HCT116 (cell line): ENCODE measurements at regions not wholly inside any gene's neighbourhood (a gene's known extent, or its start where the extent isn't known, plus 50 kb on each side); places are given as distances from the start of the nearest gene placed in this dataset.

Experiments used
- ATAC-seq: fragments of 200-7000 bp; cut with Tn5 transposase; 2 replicates; pipeline ENCODE4 v1.9.1; 2020; ENCODE audit warnings: mild to moderate bottlenecking, moderate library complexity
- BruUV-seq: library from RNA; stranded (reverse); fragments of 400-500 nt; replicated peaks from 2 replicates; lab custom pipeline; 2021; lab: Mats Ljungman, UMichigan
- CTCF ChIA-PET: fragments of 300-600 bp; sonication (Branson Sonifier 250); formaldehyde crosslinking; loops from one replicate; lab custom pipeline; 2021; ENCODE audit warnings: antibody characterized with exemption; lab: Charles Lee
- POLR2A ChIA-PET: fragments of 300-600, 350-600 bp; sonication (Branson Sonifier 250); formaldehyde crosslinking; loops from one replicate; lab custom pipeline; 2021; ENCODE audit warnings: antibody characterized with exemption; lab: Charles Lee
- RAD21 ChIA-PET, 2 experiments: fragments of 300-600 bp; sonication (Branson Sonifier 250); formaldehyde crosslinking; loops; one replicate each; lab custom pipeline; 2023; ENCODE audit warnings: low total read pairs in 2 of 2; ENCODE audit not compliant: uncharacterized antibody in 2 of 2, unreplicated experiment in 2 of 2, low non-redundant PET in 1 of 2; lab: Charles Lee
- DNase-seq: peaks from one replicate; pipeline ENCODE4 v3.0.0-alpha.2; 2010; ENCODE audit warnings: low read depth, low spot score
- H2AFZ ChIP-seq: fragments of 200-600 bp; shearing (Covaris generic), sonication (generic); 2 replicates; pipeline ENCODE4 v1.6.1; 2017; ENCODE audit warnings: low read depth, mixed run types, mixed read lengths, antibody characterized with exemption, low read length; ENCODE audit not compliant: poor library complexity, severe bottlenecking
- H3K27ac ChIP-seq: 2 replicates; pipeline ENCODE4 v1.5.1; 2012; ENCODE audit warnings: low read depth, low read length
- H3K27me3 ChIP-seq: fragments of 200-600 bp; sonication (generic); 2 replicates; pipeline ENCODE4 v1.6.1; 2016; ENCODE audit warnings: mixed run types, low read length, mixed read lengths; ENCODE audit not compliant: insufficient read depth
- H3K36me3 ChIP-seq, 2 experiments: fragments of 200-500 bp in 1 of 2; fragments of 200-600 bp in 1 of 2; sonication (Bioruptor generic) in 1 of 2; sonication (generic) in 1 of 2; 2 replicates each; pipeline versions ENCODE4 v1.5.1 to v1.6.1; 2014 to 2016; ENCODE audit warnings: low read length in 2 of 2, inconsistent platforms in 1 of 2, mixed read lengths in 1 of 2, mixed run types in 1 of 2; ENCODE audit not compliant: insufficient read depth in 2 of 2, control insufficient read depth in 1 of 2
- H3K4me1 ChIP-seq, 2 experiments: fragments of 200-600 bp in 1 of 2; sonication (generic) in 1 of 2; 2 replicates each; pipeline versions ENCODE4 v1.5.1 to v1.6.1; 2012 to 2017; ENCODE audit warnings: low read length in 2 of 2, inconsistent platforms in 1 of 2, mild to moderate bottlenecking in 1 of 2, mixed read lengths in 1 of 2, mixed run types in 1 of 2, moderate library complexity in 1 of 2; ENCODE audit not compliant: insufficient read depth in 2 of 2, control insufficient read depth in 1 of 2
- H3K4me2 ChIP-seq: fragments of 200-600 bp; sonication (generic); 2 replicates; pipeline ENCODE4 v1.6.1; 2017; ENCODE audit warnings: mixed run types, low read length, mixed read lengths
- H3K4me3 ChIP-seq, 2 experiments: fragments of 200-600 bp in 1 of 2; sonication (generic) in 1 of 2; replicated peaks in 1 of 2; 2 replicates each; pipeline ENCODE4 v1.5.1; 2011 to 2016; ENCODE audit warnings: low read length in 2 of 2, control low read depth in 1 of 2, low read depth in 1 of 2, mild to moderate bottlenecking in 1 of 2, mixed read lengths in 1 of 2, mixed run types in 1 of 2
- H3K79me2 ChIP-seq: fragments of 200-600 bp; sonication (generic); 2 replicates; pipeline ENCODE4 v1.6.1; 2017; ENCODE audit warnings: mild to moderate bottlenecking, mixed run types, low read length, moderate library complexity, mixed read lengths; ENCODE audit not compliant: insufficient read depth
- H3K9ac ChIP-seq: fragments of 200-600 bp; sonication (generic); 2 replicates; pipeline ENCODE4 v1.6.1; 2016; ENCODE audit warnings: low read length, mixed read lengths
- H3K9me2 ChIP-seq: fragments of 200-600 bp; sonication (generic), shearing (Covaris generic); 2 replicates; pipeline ENCODE4 v1.6.1; 2017; ENCODE audit warnings: mixed run types, mild to moderate bottlenecking, moderate library complexity; ENCODE audit not compliant: insufficient read depth
- H3K9me3 ChIP-seq, 2 experiments: fragments of 200-500 bp in 1 of 2; fragments of 200-600 bp in 1 of 2; sonication (Bioruptor generic) in 1 of 2; sonication (generic) in 1 of 2; 2 replicates each; pipeline ENCODE4 v1.6.1; 2014 to 2017; ENCODE audit warnings: low read length in 2 of 2, mixed read lengths in 2 of 2, inconsistent platforms in 1 of 2, low read depth in 1 of 2, mild to moderate bottlenecking in 1 of 2, mixed run types in 1 of 2, moderate library complexity in 1 of 2; ENCODE audit not compliant: control insufficient read depth in 1 of 2, insufficient read depth in 1 of 2
- H4K20me1 ChIP-seq: fragments of 200-600 bp; sonication (generic), shearing (Covaris generic); 2 replicates; pipeline ENCODE4 v1.6.1; 2017; ENCODE audit warnings: mixed run types, mild to moderate bottlenecking, moderate library complexity; ENCODE audit not compliant: insufficient read depth
- CEBPB ChIP-seq: IDR thresholded peaks from 2 replicates; pipeline ENCODE4 v1.6.1; 2012; ENCODE audit warnings: low read depth
- EGR1 ChIP-seq: IDR thresholded peaks from 2 replicates; pipeline ENCODE4 v1.6.1; 2012; ENCODE audit warnings: low read depth
- EZH2 ChIP-seq: fragments of 200-600 bp; sonication (generic); IDR thresholded peaks from 2 replicates; pipeline ENCODE4 v1.6.1; 2017; ENCODE audit warnings: antibody characterized with exemption, mixed run types
- EZH2phosphoT487 ChIP-seq: fragments of 200-600 bp; IDR thresholded peaks from 2 replicates; pipeline ENCODE4 v1.6.1; 2018; ENCODE audit warnings: antibody characterized with exemption, borderline replicate concordance
- JUND ChIP-seq: IDR thresholded peaks from 2 replicates; pipeline ENCODE4 v1.6.1; 2012
- POLR2A ChIP-seq: IDR thresholded peaks from 2 replicates; pipeline ENCODE4 v1.7.0; 2011; ENCODE audit warnings: borderline replicate concordance; ENCODE audit not compliant: insufficient read depth, insufficient read length; ENCODE audit errors: extremely low read depth
- SP1 ChIP-seq: IDR thresholded peaks from 2 replicates; pipeline ENCODE4 v1.6.1; 2012; ENCODE audit warnings: low read depth
- YY1 ChIP-seq: IDR thresholded peaks from 2 replicates; pipeline ENCODE4 v1.6.1; 2011; ENCODE audit warnings: low read length, low read depth, moderate library complexity, mild to moderate bottlenecking; ENCODE audit not compliant: insufficient replicate concordance; ENCODE audit errors: extremely low read depth
- intact Hi-C: fragments of 100-400 bp; cut with micrococcal nuclease; formaldehyde crosslinking; loops from 2 replicates; pipeline ENCODE4 v1.10.0; 2022
- TF ChIP-seq, protein P1 (sequence below): IDR thresholded peaks from 2 replicates; pipeline ENCODE4 v1.6.1; 2011; ENCODE audit warnings: mild to moderate bottlenecking, low read length, moderate library complexity; ENCODE audit not compliant: insufficient replicate concordance; ENCODE audit errors: extremely low read depth
- TF ChIP-seq, protein P2 (sequence below): IDR thresholded peaks from 2 replicates; pipeline ENCODE4 v1.6.1; 2012

DNA sequence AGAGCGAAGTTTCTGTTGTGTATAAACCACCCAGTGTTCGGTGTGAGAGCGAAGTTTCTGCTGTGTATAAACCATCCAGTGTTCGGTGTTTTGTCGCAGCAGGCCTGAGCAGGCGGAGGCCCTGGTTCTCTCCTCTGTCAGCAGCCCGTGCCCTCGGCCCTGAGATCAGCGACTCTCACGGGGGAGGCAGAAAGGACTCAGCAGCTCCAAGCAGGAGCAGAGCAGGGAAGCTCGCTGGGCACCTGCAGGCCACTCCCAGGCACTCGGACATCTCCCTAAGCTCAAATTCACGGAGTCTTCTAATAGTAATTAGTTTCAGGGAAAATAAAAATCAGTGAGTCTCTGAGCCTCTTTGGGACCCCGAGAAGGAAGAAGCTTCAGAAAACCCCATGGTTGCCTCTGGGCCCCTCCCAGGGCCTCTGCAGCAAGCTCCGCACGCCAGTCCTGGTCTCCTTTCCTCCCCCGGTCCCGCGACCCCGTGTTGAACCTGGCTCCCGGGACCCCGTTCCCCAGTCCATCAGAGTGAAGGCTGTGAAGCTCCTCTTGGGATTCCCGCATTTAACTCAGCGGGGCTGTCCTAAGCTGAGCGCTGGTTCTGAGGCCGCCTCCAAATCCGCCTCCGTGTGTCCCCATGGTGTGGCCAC is 81.9 kb upstream of the ADAMTS2 start:
- H3K9me3 ChIP-seq, result no peaks in the 10 kb centered on the region
- H3K27ac ChIP-seq, result no peak overlapping the region
- ATAC-seq, result no peak
- H3K36me3 ChIP-seq, result no peaks in the 10 kb centered on the region
- TF ChIP-seq, protein P1, sequence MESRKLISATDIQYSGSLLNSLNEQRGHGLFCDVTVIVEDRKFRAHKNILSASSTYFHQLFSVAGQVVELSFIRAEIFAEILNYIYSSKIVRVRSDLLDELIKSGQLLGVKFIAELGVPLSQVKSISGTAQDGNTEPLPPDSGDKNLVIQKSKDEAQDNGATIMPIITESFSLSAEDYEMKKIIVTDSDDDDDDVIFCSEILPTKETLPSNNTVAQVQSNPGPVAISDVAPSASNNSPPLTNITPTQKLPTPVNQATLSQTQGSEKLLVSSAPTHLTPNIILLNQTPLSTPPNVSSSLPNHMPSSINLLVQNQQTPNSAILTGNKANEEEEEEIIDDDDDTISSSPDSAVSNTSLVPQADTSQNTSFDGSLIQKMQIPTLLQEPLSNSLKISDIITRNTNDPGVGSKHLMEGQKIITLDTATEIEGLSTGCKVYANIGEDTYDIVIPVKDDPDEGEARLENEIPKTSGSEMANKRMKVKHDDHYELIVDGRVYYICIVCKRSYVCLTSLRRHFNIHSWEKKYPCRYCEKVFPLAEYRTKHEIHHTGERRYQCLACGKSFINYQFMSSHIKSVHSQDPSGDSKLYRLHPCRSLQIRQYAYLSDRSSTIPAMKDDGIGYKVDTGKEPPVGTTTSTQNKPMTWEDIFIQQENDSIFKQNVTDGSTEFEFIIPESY, result no peak
- TF ChIP-seq EZH2phosphoT487 (no peak), JUND (no peak), POLR2A (no peak), EGR1 (no peak), CEBPB (no peak)
- TF ChIP-seq, protein P2, sequence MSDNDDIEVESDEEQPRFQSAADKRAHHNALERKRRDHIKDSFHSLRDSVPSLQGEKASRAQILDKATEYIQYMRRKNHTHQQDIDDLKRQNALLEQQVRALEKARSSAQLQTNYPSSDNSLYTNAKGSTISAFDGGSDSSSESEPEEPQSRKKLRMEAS, result no peak
- TF ChIP-seq, all 23 proteins: peak for 0
- intact Hi-C loops, result no loop called here
- Histone ChIP-seq H2AFZ (no peak overlapping the region), H3K27me3 (no peaks in the 10 kb centered on the region), H3K4me3 (no peak overlapping the region), H3K9me2 (no peaks in the 10 kb centered on the region), H3K4me2 (no peak overlapping the region), H3K9ac (no peak overlapping the region), H3K79me2 (no peaks in the 10 kb centered on the region), H3K4me1 (no peaks in the 10 kb centered on the region), H4K20me1 (no peaks in the 10 kb centered on the region)
- no peak for DNase-seq
- ChIA-PET RAD21 (no interaction called here), POLR2A (no interaction called here), CTCF (no interaction called here)
- BruUV-seq, result no TSS peak

DNA sequence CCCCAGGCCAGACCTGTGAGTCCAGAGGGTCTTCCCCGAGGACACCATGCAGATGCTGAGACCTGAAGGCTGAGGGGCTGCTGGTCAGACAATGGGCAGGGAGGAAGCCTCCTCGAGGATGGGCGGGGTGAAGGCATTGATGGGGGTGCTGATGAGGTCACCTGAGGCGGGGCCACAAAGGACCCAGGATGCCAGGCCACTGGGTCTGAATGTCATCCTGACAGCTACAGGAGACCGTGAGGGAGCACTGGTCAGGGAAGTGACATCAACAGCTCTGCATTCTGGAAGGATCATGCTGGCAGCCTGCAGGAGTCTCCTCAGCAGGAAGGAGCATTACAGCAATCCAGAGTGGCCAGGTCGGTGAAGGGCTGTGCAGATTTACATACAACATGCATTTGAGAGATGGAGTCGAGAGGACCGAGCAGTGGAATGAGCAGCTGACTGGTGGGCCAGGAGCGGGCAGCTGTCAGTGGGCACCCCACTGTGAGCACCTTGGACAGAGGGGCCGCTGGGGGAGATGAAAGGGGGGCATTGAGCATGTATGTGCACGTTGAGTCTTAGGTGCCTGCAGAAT is 77.7 kb upstream of the ADAMTS2 start:
- CTCF ChIA-PET, result no interaction called here
- H3K27me3 ChIP-seq, result peaks cover 5% of the 10 kb centered on the region; the same call in 1 of the 2 replicates

More for the DNA sequence above, 77.7 kb upstream of the ADAMTS2 start:
- Histone ChIP-seq H3K79me2 (no peaks in the 10 kb centered on the region), H3K36me3 (no peaks in the 10 kb centered on the region), H4K20me1 (no peaks in the 10 kb centered on the region), H3K27ac (no peak overlapping the region), H3K9me3 (no peaks in the 10 kb centered on the region), H3K9me2 (no peaks in the 10 kb centered on the region), H3K4me2 (no peak overlapping the region), H3K4me1 (no peaks in the 10 kb centered on the region), H2AFZ (no peak overlapping the region), H3K4me3 (no peak overlapping the region), H3K9ac (no peak overlapping the region)
- BruUV-seq, result no TSS peak
- RAD21 ChIA-PET, result no interaction called here
- intact Hi-C loops, result no loop called here
- DNase-seq, result no peak
- no peak for ATAC-seq
- TF ChIP-seq EZH2 (no peak), SP1 (no peak), YY1 (no peak), JUND (no peak)
- POLR2A ChIA-PET, result no interaction called here
